ENCODE measurements at regions not wholly inside any gene's neighbourhood (a gene's known extent, or its start where the extent isn't known, plus 50 kb on each side); places are given as distances from the start of the nearest gene placed in this dataset.

- no peak for TF ChIP-seq EZH2phosphoT487 (IDR thresholded peaks at IDR 0.05; ENCODE audit: unreplicated experiment)
- TF ChIP-seq, protein P1, sequence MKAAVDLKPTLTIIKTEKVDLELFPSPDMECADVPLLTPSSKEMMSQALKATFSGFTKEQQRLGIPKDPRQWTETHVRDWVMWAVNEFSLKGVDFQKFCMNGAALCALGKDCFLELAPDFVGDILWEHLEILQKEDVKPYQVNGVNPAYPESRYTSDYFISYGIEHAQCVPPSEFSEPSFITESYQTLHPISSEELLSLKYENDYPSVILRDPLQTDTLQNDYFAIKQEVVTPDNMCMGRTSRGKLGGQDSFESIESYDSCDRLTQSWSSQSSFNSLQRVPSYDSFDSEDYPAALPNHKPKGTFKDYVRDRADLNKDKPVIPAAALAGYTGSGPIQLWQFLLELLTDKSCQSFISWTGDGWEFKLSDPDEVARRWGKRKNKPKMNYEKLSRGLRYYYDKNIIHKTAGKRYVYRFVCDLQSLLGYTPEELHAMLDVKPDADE (IDR thresholded peaks at IDR 0.05), result no peak
- TF ChIP-seq POLR2AphosphoS5 (IDR thresholded peaks at IDR 0.05; ENCODE audit: low read depth), result no peak
- no peak for TF ChIP-seq EZH2 (IDR thresholded peaks at IDR 0.05; ENCODE audit: low read depth, unreplicated experiment)
Measured at GRCh38 chr13:63514886-63515285, 2099.2 kb upstream of the PCDH20 start.

Measured in GM23338 (cell line).